H1 (cell line): ENCODE measurements at regions not wholly inside any gene's neighbourhood (a gene's known extent, or its start where the extent isn't known, plus 50 kb on each side); places are given as distances from the start of the nearest gene placed in this dataset.

ENCODE experiments used
- RAD21 ChIP-seq, 2 experiments: IDR thresholded peaks in 1 of 2; conservative IDR thresholded peaks in 1 of 2; 2 replicates each; pipeline ENCODE4 v1.6.1; 2011; ENCODE audit warnings: low read depth in 2 of 2, low read length in 2 of 2, improper control_type of control experiment in 1 of 2, inconsistent platforms in 1 of 2, mild to moderate bottlenecking in 1 of 2, moderate library complexity in 1 of 2

- TF ChIP-seq RAD21 (IDR thresholded peaks at IDR 0.05 in 1 of 2, conservative IDR thresholded peaks at IDR 0.05 in 1 of 2; ENCODE audit: low read depth in 2 of 2, low read length in 2 of 2) = no peak
Observed at GRCh38 chr14:97975962-97976361, 1178.8 kb downstream of the VRK1 start (continued).
